ENCODE measurements at regions not wholly inside any gene's neighbourhood (a gene's known extent, or its start where the extent isn't known, plus 50 kb on each side); places are given as distances from the start of the nearest gene placed in this dataset.

- Histone ChIP-seq H3K4me3 (ENCODE audit: low read length in 2 of 2) (no peak overlapping the region), H3K23ac (ENCODE audit: low read depth, low read length, poor library complexity) (no peak overlapping the region), H3K4me2 (ENCODE audit: insufficient read depth, low read length, poor library complexity, severe bottlenecking) (no peak overlapping the region), H3K27me3 (ENCODE audit: control insufficient read depth in 3 of 3, insufficient read depth in 3 of 3, low read depth in 1 of 3, low read length in 3 of 3) (peaks cover 0 to 9% (median 0%) of the 10 kb centered on the region in 3 experiments), H3K36me3 (replicated peaks in 1 of 2; ENCODE audit: control insufficient read depth in 2 of 2, insufficient read depth in 2 of 2, low read length in 2 of 2) (no peaks in the 10 kb centered on the region), H2AFZ (ENCODE audit: low read length) (no peak overlapping the region), H3K18ac (ENCODE audit: low read length) (no peak overlapping the region), H2BK15ac (ENCODE audit: low read length) (no peak overlapping the region), H3K4ac (ENCODE audit: low read length) (no peak overlapping the region), H2BK120ac (ENCODE audit: low read depth, low read length) (no peak overlapping the region), H3K79me1 (ENCODE audit: low read depth, low read length) (no peaks in the 10 kb centered on the region), H2BK12ac (ENCODE audit: low read length) (no peak overlapping the region), H2AK5ac (ENCODE audit: low read depth, low read length) (no peak overlapping the region), H4K91ac (ENCODE audit: low read depth, low read length, poor library complexity) (no peak overlapping the region), H3K9me3 (replicated peaks in 1 of 2; ENCODE audit: control insufficient read depth in 2 of 2, insufficient read depth in 1 of 2, low read depth in 1 of 2, low read length in 2 of 2) (no peaks in the 10 kb centered on the region), H3K14ac (ENCODE audit: low read length) (no peak overlapping the region), H4K8ac (ENCODE audit: low read depth, low read length) (no peak overlapping the region), H3K4me1 (ENCODE audit: control insufficient read depth in 2 of 2, insufficient read depth in 1 of 2, low read depth in 1 of 2, low read length in 2 of 2) (peaks cover 0 to 2% of the 10 kb centered on the region in 2 donors), H3K9ac (ENCODE audit: low read depth, low read length, poor library complexity) (no peak overlapping the region), H3K27ac (replicated peaks; ENCODE audit: low read length) (no peak overlapping the region), H2BK5ac (ENCODE audit: low read length) (no peak overlapping the region)
- WGBS, 2 donors (ENCODE audit: extremely low coverage in 2 of 2, insufficient read length in 2 of 2, insufficient replicate concordance in 1 of 2), result no CpG with 5 or more reads among the region's 4 CpGs
- no peak for DNase-seq (ENCODE audit: low spot score)
These were observed 69.5 kb upstream of the TCL1B start for GRCh38 chr14:95616745-95617144.

GRCh38 chr14:95619785-95620417 is 66.3 kb upstream of the TCL1B start:
- H2AK5ac ChIP-seq (ENCODE audit: low read depth, low read length), result no peak overlapping the region
- H3K14ac ChIP-seq (ENCODE audit: low read length), result no peak overlapping the region
- H3K27ac ChIP-seq (replicated peaks; ENCODE audit: low read length), result no peak overlapping the region
- no peaks in the 10 kb centered on the region for H3K36me3 ChIP-seq (replicated peaks in 1 of 2; ENCODE audit: control insufficient read depth in 2 of 2, insufficient read depth in 2 of 2, low read length in 2 of 2)
- H3K4me2 ChIP-seq (ENCODE audit: insufficient read depth, low read length, poor library complexity, severe bottlenecking), result no peak overlapping the region
- no peak overlapping the region for H3K4me3 ChIP-seq (ENCODE audit: low read length in 2 of 2)
- H4K91ac ChIP-seq (ENCODE audit: low read depth, low read length, poor library complexity), result no peak overlapping the region
- H2BK15ac ChIP-seq (ENCODE audit: low read length), result no peak overlapping the region
- no peak for DNase-seq (ENCODE audit: low spot score)
- no peak overlapping the region for H3K9ac ChIP-seq (ENCODE audit: low read depth, low read length, poor library complexity)
- H3K23ac ChIP-seq (ENCODE audit: low read depth, low read length, poor library complexity), result no peak overlapping the region
- H3K9me3 ChIP-seq (replicated peaks in 1 of 2; ENCODE audit: control insufficient read depth in 2 of 2, insufficient read depth in 1 of 2, low read depth in 1 of 2, low read length in 2 of 2), result no peaks in the 10 kb centered on the region
- H3K4ac ChIP-seq (ENCODE audit: low read length), result no peak overlapping the region
- peaks cover 0 to 9% (median 0%) of the 10 kb centered on the region in 3 experiments for H3K27me3 ChIP-seq (ENCODE audit: control insufficient read depth in 3 of 3, insufficient read depth in 3 of 3, low read depth in 1 of 3, low read length in 3 of 3)
- H4K8ac ChIP-seq (ENCODE audit: low read depth, low read length), result no peak overlapping the region
- no peak overlapping the region for H2AFZ ChIP-seq (ENCODE audit: low read length)
- H3K4me1 ChIP-seq (ENCODE audit: control insufficient read depth in 2 of 2, insufficient read depth in 1 of 2, low read depth in 1 of 2, low read length in 2 of 2), result peaks cover 0 to 2% of the 10 kb centered on the region in 2 donors
- H2BK120ac ChIP-seq (ENCODE audit: low read depth, low read length), result no peak overlapping the region
- H2BK5ac ChIP-seq (ENCODE audit: low read length), result no peak overlapping the region
- no peaks in the 10 kb centered on the region for H3K79me1 ChIP-seq (ENCODE audit: low read depth, low read length)
- H3K18ac ChIP-seq (ENCODE audit: low read length), result no peak overlapping the region
- WGBS, 2 donors (ENCODE audit: extremely low coverage in 2 of 2, insufficient read length in 2 of 2, insufficient replicate concordance in 1 of 2), result no CpG with 5 or more reads among the region's 12 CpGs
- no peak overlapping the region for H2BK12ac ChIP-seq (ENCODE audit: low read length)

DNA sequence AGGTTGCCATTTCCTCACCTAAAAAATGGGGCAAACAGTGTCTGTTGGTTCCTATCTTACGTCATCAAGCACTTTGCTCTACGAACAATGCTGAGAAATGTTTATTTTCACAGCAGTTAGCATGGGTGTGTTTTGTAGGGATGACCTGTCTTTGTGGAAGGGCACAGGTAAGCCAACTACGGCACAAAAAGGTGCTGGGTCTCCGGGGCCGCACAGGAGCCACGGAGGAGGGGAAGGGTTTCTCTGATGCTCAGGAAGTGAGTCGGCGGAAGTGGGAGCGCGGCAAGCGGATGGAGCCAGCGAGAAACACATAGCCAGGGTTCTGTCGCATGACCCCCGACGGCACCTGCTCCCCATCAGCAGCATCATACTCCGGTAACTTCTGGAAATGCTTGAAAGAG is 65.6 kb upstream of the TCL1B start:
- H2AFZ ChIP-seq (ENCODE audit: low read length), result no peak overlapping the region

GRCh38 chr14:95623195-95623594 is 63.0 kb upstream of the TCL1B start:
- no peaks in the 10 kb centered on the region for H3K36me3 ChIP-seq (replicated peaks in 1 of 2; ENCODE audit: control insufficient read depth in 2 of 2, insufficient read depth in 2 of 2, low read length in 2 of 2)
- no peak overlapping the region for H2BK15ac ChIP-seq (ENCODE audit: low read length)
- H3K27me3 ChIP-seq (ENCODE audit: control insufficient read depth in 3 of 3, insufficient read depth in 3 of 3, low read depth in 1 of 3, low read length in 3 of 3), result peaks cover 0 to 9% (median 0%) of the 10 kb centered on the region in 3 experiments
- H3K4ac ChIP-seq (ENCODE audit: low read length), result no peak overlapping the region
- no peak overlapping the region for H3K27ac ChIP-seq (replicated peaks; ENCODE audit: low read length)
- no peaks in the 10 kb centered on the region for H3K9me3 ChIP-seq (replicated peaks in 1 of 2; ENCODE audit: control insufficient read depth in 2 of 2, insufficient read depth in 1 of 2, low read depth in 1 of 2, low read length in 2 of 2)
- H2BK120ac ChIP-seq (ENCODE audit: low read depth, low read length), result no peak overlapping the region
- no peak overlapping the region for H2BK12ac ChIP-seq (ENCODE audit: low read length)
- no peak overlapping the region for H3K9ac ChIP-seq (ENCODE audit: low read depth, low read length, poor library complexity)
- DNase-seq (ENCODE audit: low spot score), result no peak
- no peak overlapping the region for H2AFZ ChIP-seq (ENCODE audit: low read length)
- no peak overlapping the region for H4K91ac ChIP-seq (ENCODE audit: low read depth, low read length, poor library complexity)
- H2BK5ac ChIP-seq (ENCODE audit: low read length), result no peak overlapping the region
- H3K4me2 ChIP-seq (ENCODE audit: insufficient read depth, low read length, poor library complexity, severe bottlenecking), result no peak overlapping the region
- H3K18ac ChIP-seq (ENCODE audit: low read length), result no peak overlapping the region
- H3K14ac ChIP-seq (ENCODE audit: low read length), result no peak overlapping the region
- H3K79me1 ChIP-seq (ENCODE audit: low read depth, low read length), result no peaks in the 10 kb centered on the region
- no peak overlapping the region for H2AK5ac ChIP-seq (ENCODE audit: low read depth, low read length)
- WGBS, 2 donors (ENCODE audit: extremely low coverage in 2 of 2, insufficient read length in 2 of 2, insufficient replicate concordance in 1 of 2), result no CpG with 5 or more reads among the region's 5 CpGs
- no peak overlapping the region for H4K8ac ChIP-seq (ENCODE audit: low read depth, low read length)
- peaks cover 0 to 2% of the 10 kb centered on the region in 2 donors for H3K4me1 ChIP-seq (ENCODE audit: control insufficient read depth in 2 of 2, insufficient read depth in 1 of 2, low read depth in 1 of 2, low read length in 2 of 2)
- H3K23ac ChIP-seq (ENCODE audit: low read depth, low read length, poor library complexity), result no peak overlapping the region
- H3K4me3 ChIP-seq (ENCODE audit: low read length in 2 of 2), result no peak overlapping the region

More for the DNA sequence above, 65.6 kb upstream of the TCL1B start:
- Histone ChIP-seq H4K8ac (ENCODE audit: low read depth, low read length) (no peak overlapping the region), H3K23ac (ENCODE audit: low read depth, low read length, poor library complexity) (no peak overlapping the region), H4K91ac (ENCODE audit: low read depth, low read length, poor library complexity) (no peak overlapping the region), H3K14ac (ENCODE audit: low read length) (no peak overlapping the region), H3K36me3 (replicated peaks in 1 of 2; ENCODE audit: control insufficient read depth in 2 of 2, insufficient read depth in 2 of 2, low read length in 2 of 2) (no peaks in the 10 kb centered on the region), H2BK5ac (ENCODE audit: low read length) (no peak overlapping the region), H3K9me3 (replicated peaks in 1 of 2; ENCODE audit: control insufficient read depth in 2 of 2, insufficient read depth in 1 of 2, low read depth in 1 of 2, low read length in 2 of 2) (no peaks in the 10 kb centered on the region), H3K79me1 (ENCODE audit: low read depth, low read length) (no peaks in the 10 kb centered on the region), H3K4me1 (ENCODE audit: control insufficient read depth in 2 of 2, insufficient read depth in 1 of 2, low read depth in 1 of 2, low read length in 2 of 2) (peaks cover 0 to 2% of the 10 kb centered on the region in 2 donors), H3K9ac (ENCODE audit: low read depth, low read length, poor library complexity) (no peak overlapping the region), H3K4me3 (ENCODE audit: low read length in 2 of 2) (no peak overlapping the region), H3K27me3 (ENCODE audit: control insufficient read depth in 3 of 3, insufficient read depth in 3 of 3, low read depth in 1 of 3, low read length in 3 of 3) (peaks cover 0 to 9% (median 0%) of the 10 kb centered on the region in 3 experiments), H2BK120ac (ENCODE audit: low read depth, low read length) (no peak overlapping the region), H2BK15ac (ENCODE audit: low read length) (no peak overlapping the region), H3K4ac (ENCODE audit: low read length) (no peak overlapping the region), H2AK5ac (ENCODE audit: low read depth, low read length) (no peak overlapping the region), H3K4me2 (ENCODE audit: insufficient read depth, low read length, poor library complexity, severe bottlenecking) (no peak overlapping the region), H2BK12ac (ENCODE audit: low read length) (no peak overlapping the region), H3K27ac (replicated peaks; ENCODE audit: low read length) (no peak overlapping the region), H3K18ac (ENCODE audit: low read length) (peak overlapping the region; percentile 55)
- no peak for DNase-seq (ENCODE audit: low spot score)
- WGBS, 2 donors (ENCODE audit: extremely low coverage in 2 of 2, insufficient read length in 2 of 2, insufficient replicate concordance in 1 of 2), result no CpG with 5 or more reads among the region's 16 CpGs
